GM21360 (cell line): ENCODE measurements at regions not wholly inside any gene's neighbourhood (a gene's known extent, or its start where the extent isn't known, plus 50 kb on each side); places are given as distances from the start of the nearest gene placed in this dataset.
A peak's percentile ranks its signal among the peaks of the same experiment; 100 is the strongest.

ENCODE experiments used
- ATAC-seq: cut with Tn5 transposase; IDR thresholded peaks from one replicate; pipeline ENCODE4 v1.9.1; 2021; ENCODE audit warnings: mild to moderate bottlenecking, moderate library complexity; ENCODE audit not compliant: unreplicated experiment

GRCh38 chr2:136376798-136377211 is 258.9 kb upstream of the CXCR4 start:
- no peak for ATAC-seq

DNA sequence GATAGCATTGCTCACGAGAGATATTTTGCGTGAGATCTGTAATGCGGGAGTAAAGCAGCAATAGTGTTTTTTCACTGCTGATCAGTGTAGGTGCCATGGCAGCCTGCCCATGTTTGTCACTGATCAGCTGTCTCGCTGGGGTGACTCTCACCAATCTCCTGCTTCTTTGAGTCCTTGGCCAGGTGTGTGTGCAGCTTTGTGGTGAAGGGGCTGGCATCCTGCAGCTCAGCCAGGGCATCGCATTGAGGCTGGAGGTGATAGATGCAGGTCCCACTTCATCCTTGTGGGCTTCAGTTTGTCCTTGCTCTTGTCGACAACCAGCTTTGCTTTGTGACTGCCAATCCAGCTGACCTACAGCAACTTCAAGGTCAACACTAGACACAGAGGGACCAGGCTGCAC is 258.3 kb upstream of the CXCR4 start:
- ATAC-seq = no peak

DNA sequence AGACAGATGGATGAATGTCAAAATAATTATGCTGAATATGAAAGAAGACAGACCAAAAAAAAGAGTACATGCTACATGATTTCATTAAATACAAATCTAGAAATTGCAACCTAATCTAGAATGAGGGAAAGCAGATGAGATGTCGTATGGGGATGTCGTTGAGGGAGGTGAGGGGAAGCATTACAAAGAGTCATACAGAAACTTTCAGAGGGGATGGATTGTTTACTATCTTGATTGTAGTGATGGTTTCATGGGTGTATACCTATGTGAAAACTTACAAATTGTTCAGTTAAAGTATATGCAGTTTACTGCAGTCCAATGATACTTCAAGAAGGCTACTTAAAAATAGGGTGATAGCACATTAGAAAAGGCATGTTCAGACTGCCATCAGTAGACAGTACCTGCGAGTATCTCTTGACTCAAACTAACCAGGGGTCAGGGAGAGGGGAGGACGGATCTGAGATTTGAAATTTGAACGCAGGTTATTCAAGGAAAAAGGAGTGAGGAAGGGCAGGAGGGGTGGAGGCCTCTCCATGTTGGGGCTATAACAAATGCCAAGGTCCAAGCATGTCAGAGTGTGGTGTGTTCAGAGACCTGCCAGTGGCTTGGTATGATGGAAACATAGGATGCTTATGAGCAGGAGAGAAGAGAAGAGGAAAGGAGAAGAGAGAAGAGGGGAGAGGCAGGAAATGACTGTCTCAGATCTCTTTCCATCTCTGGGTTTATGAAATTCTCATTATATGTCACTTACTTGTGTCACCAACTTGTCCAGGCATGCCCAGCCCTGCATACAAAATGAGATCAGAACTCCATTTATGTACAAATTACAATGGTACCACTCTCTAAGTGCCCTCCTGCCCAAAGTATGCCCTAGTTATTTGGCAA is 257.3 kb upstream of the CXCR4 start:
- ATAC-seq = peak; percentile 55

- ATAC-seq = no peak
Observed at GRCh38 chr2:136373841-136374240, 255.9 kb upstream of the CXCR4 start.

DNA sequence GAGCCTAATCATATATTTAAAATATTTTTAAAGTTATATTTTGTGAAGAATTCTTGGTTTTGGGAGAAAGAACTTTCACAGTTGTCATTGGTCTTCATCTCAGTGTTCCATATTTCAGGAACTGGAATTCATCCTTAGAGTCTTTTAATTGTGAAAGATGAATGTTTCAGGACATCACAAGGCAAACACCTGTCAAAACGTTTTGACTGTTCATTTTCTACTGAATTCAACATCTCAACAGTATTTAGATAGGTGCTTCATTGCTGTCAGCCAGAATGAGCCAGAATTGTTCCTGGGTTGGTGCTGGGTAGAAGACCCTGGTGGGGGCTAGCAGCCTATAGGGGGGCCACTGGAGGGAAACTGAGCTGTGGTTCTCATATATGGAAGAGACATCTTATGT is 255.1 kb upstream of the CXCR4 start:
- ATAC-seq = no peak

DNA sequence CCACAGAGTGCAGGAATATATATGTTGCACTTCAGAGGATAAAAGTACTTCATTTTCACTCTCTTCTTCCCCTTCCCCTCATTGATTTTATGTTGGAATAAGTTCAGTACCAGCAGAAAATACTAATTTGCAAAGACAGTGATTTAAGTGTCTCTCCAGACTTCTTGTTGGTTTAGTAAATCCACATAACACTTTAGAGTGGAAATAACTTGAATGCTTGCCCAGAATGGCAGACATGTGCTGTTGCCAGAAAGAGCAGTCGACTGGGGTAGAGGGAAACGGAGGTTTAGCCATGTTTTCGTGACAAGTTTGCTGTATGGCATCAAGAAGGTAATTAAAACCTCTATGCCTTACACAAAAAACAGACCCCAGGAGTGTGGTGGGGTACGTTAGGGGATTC is 246.0 kb upstream of the CXCR4 start:
- ATAC-seq = no peak

DNA sequence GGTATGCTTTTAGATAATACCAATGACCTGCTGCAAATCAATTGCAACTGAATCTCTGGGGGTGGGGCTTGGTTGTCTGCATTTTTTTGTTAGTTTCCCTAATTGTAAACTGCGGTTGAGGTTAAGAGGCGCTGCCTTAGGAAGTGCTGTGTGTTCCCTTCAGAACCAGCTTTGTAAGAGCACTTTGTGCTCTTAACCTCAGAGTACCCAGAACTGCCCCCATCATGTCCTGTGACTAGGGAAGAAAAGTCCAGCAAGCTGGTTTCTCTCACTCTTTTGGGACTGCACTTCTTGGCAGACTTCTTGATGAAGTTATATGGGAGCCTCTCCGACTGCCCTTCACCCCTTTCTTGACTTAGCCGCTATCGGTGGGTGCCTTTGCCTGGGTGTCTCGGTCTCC is 245.5 kb upstream of the CXCR4 start:
- no peak for ATAC-seq

DNA sequence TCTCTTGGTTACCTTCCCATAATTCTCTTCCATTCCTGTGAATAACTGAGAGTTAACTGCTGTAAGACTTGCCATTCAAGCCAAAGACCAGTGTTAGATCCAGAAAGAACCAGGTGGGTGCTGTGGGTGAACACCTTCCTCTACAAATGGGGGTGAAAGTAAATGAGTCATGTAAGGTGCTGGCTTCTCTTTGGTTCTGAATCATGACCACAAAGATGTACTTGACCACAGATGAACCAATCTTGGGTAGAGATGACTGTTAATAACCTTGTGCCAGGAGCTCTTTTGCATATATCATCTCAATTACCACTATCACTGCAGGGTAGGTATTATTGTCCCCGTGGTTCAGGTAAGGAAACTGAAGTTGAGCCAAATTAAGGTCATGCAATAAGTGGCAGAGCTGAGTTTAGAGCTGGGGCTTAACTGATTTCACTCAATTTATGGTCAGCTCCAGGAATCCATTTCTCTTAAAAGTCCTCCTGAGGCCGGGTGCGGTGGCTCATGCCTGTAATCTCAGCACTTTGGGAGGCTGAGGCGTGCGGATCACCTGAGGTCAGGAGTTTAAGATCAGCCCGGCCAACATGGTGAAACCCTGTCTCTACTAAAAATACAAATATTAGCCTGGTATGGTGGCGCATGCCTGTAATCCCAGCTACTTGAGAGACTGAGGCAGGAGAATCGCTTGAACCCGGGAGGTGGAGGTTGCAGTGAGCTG is 244.9 kb upstream of the CXCR4 start:
- peak; percentile 93 for ATAC-seq

DNA sequence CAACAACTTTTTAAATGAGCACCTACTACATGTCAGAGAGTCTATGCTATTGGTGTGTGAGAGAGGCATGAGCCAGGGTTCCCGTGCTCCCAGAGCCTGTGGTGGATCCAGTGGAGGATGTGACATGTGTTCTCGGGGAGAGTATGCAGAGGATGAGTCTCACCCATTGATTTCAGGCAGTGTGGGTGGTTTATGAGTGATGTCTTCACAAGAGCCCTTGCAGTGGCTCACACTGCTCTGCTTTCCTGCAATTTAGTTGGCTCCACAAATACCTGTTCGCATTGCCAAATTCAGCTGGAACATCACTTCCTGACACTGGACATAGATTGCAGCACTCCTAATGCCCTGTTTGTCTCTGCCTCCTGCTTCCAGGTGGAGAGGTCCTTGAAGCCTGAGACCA is 243.6 kb upstream of the CXCR4 start:
- ATAC-seq = no peak

GRCh38 chr2:136360790-136361189 is 242.8 kb upstream of the CXCR4 start:
- ATAC-seq = no peak

DNA sequence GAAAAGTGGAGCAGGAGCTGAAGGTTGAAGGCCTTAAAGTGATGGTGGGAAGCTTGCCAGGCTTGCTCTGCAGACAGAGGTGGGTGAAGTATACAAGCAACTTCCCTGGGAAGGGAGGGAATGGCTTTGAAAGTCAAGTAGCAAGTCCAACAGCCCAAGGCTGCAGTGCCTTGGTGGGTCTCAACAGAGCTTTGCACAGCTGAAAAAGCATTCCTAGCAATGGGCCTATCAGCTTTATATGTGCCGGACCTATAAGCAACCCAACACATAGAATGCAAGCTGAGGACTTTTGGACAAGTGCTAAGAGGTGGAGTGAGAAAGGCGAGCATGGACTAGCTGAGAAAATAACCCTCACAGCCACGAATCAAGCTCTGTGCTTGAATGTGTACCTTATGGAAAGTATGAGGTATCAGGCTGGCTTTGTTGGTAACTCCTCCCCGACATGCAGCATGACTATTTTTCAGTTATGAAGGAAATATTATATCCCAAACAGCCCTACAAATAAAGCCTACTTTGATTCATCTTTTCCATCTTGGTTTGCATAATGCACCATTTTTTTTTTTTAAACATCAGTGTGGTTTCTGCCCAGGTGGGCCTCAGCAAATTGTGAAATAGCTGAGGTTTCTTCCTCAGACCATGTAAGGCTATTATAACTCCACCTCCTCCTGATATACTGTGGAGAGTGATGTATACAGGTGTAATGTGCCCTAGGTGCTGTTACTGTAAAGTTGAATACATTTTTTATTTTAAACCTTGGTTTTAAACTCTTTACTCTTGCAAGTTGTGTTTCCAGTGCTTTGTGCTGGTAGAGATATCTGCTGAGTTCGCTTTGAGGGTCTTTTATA is 241.4 kb upstream of the CXCR4 start:
- no peak for ATAC-seq

DNA sequence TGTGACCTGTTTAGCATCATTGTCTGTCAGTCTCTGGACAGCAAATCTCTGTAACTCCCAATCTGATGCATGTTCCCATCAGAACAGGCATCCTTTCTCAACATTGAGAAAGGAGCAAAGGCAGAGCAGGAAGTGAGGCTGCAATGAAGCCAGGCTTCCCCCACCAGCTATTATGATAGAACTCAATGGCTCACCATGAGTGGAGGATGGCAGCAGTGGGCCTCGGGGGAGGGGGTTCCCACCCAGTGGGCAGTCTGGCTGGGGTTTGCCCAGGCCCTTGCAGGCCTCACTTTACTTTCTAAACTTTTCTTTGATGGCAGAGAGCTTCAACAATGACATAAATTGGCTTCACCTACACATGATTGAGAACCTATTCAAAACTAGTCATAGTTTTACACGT is 240.6 kb upstream of the CXCR4 start:
- ATAC-seq = no peak

- no peak for ATAC-seq
Observed at GRCh38 chr2:136357007-136357380, 239.0 kb upstream of the CXCR4 start.

DNA sequence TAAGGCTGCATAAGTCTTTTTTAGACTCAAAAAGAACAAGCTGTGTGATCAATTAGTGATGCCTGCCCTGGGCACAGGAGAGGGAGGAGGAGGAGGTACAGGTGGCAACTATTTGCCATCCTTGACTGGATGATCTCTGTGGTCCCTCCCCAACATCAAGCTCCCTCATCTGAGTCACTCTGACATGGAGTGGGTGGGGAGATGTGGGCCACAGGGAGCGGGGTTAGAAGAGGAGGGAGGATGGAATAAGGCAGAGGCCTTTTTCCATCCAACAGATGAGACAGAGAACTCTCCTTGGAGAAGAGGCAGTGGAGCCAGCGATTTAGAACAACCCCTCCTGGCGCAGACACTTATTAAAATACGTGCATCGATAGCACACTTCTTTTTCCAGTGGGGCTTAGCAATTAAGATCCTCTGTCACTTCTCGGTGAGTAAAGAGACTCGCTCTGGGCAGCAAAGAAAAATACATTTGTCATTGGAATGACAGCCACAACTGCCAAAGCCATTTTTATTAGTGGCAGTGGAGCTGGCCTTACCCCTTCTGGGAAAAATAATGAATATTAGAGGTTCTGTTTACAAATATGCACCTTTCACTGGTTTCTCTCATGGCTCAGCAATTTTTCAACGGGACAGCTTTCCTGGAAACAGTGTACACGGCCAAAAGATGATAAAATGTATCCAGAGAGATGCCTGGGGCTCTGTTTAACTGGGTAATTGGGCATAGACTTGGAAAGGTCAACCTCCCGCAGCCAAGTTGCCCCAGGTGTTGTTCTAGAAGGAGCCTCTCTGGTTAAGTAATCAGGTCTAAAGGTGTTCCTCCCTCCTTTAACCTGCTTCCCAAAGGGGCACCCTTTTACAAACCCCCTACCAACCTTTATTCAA is 238.4 kb upstream of the CXCR4 start:
- no peak for ATAC-seq

- no peak for ATAC-seq
Observed at GRCh38 chr2:136351684-136352083, 233.7 kb upstream of the CXCR4 start.

GRCh38 chr2:136347981-136348380 is 230.0 kb upstream of the CXCR4 start:
- ATAC-seq = no peak

DNA sequence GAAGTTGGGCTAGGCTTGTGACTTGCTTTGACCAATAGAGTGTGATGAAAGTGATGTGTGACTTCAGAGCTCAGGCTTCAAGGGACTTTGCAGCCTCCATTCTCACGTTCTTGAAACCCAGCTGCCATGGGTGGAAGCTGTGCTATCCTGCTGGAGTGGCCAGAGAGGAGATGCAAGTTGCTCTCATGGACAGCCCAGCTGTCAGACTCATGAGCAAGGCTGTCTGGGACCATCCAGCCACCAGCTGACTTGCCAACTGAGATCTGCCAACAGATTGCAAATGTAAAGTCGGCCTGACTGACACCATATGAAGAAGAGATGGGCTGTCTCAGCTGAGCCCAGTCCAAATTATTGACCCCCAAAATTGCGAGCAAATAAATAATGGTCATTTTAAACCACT is 226.4 kb upstream of the CXCR4 start:
- ATAC-seq = no peak

GRCh38 chr2:136342138-136342537 is 224.2 kb upstream of the CXCR4 start:
- no peak for ATAC-seq

DNA sequence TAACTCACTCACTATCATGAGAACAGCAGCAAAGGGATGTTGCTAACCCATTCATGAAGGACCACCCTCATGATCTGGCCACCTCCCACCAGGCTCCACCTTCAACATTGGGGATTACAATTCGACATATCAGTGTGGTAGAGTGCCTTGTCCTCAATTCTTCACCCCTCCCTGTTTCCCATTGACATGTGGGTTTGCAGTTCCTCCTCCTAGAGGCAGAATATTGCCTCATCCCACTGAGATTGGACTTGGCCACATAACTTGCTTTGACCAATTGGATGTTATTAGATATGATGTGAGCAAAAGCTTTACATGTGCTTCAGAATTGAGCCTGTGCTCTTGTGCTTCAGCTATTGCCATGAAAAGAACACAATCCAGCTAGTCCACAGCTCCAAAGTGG is 217.0 kb upstream of the CXCR4 start:
- no peak for ATAC-seq

- no peak for ATAC-seq
Observed at GRCh38 chr2:136332436-136333095, 214.6 kb upstream of the CXCR4 start.
